ENCODE measurements at regions not wholly inside any gene's neighbourhood (a gene's known extent, or its start where the extent isn't known, plus 50 kb on each side); places are given as distances from the start of the nearest gene placed in this dataset.

- TF ChIP-seq, protein P1, sequence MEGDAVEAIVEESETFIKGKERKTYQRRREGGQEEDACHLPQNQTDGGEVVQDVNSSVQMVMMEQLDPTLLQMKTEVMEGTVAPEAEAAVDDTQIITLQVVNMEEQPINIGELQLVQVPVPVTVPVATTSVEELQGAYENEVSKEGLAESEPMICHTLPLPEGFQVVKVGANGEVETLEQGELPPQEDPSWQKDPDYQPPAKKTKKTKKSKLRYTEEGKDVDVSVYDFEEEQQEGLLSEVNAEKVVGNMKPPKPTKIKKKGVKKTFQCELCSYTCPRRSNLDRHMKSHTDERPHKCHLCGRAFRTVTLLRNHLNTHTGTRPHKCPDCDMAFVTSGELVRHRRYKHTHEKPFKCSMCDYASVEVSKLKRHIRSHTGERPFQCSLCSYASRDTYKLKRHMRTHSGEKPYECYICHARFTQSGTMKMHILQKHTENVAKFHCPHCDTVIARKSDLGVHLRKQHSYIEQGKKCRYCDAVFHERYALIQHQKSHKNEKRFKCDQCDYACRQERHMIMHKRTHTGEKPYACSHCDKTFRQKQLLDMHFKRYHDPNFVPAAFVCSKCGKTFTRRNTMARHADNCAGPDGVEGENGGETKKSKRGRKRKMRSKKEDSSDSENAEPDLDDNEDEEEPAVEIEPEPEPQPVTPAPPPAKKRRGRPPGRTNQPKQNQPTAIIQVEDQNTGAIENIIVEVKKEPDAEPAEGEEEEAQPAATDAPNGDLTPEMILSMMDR (IDR thresholded peaks at IDR 0.05) = no peak
- no peak for TF ChIP-seq POLR2A (IDR thresholded peaks at IDR 0.05)
Measured at GRCh38 chr2:107136733-107137132, 250.8 kb upstream of the ST6GAL2 start.

Data from stomach (tissue), 4 donors.